Neural progenitor cell (in vitro differentiated cells): ENCODE measurements at regions not wholly inside any gene's neighbourhood (a gene's known extent, or its start where the extent isn't known, plus 50 kb on each side); places are given as distances from the start of the nearest gene placed in this dataset.
"Not testable (repeated sequence)": the region's sequence is repeated elsewhere in the genome, so short reads cannot be mapped to it uniquely, and the experiment has no call there.

Source experiments
- DNase-seq: peaks from one replicate; pipeline ENCODE4 v3.0.0-alpha.2; 2016; ENCODE audit warnings: low spot score
- H2AFZ ChIP-seq: fragments of 200-600 bp; sonication (generic); replicated peaks from 2 replicates; pipeline ENCODE4 v1.6.1; 2016; ENCODE audit warnings: antibody characterized with exemption
- H3F3A ChIP-seq: fragments of 200-600 bp; sonication (generic); 2 replicates; pipeline ENCODE4 v1.6.1; 2016; ENCODE audit warnings: antibody characterized with exemption, low read depth
- H3K27ac ChIP-seq: fragments of 200-600 bp; sonication (generic); 2 replicates; pipeline ENCODE4 v1.5.1; 2016; ENCODE audit warnings: mild to moderate bottlenecking
- H3K27me3 ChIP-seq: fragments of 200-600 bp; sonication (generic); 2 replicates; pipeline ENCODE4 v1.6.1; 2016; ENCODE audit warnings: mild to moderate bottlenecking, moderate library complexity
- H3K36me3 ChIP-seq: fragments of 200-600 bp; sonication (generic); 2 replicates; pipeline ENCODE4 v1.5.1; 2016
- H3K4me1 ChIP-seq: fragments of 200-600 bp; sonication (generic); 2 replicates; pipeline ENCODE4 v1.6.1; 2016; ENCODE audit warnings: mixed run types
- H3K4me2 ChIP-seq: fragments of 200-600 bp; sonication (generic); 2 replicates; pipeline ENCODE4 v1.6.1; 2016
- H3K4me3 ChIP-seq: fragments of 200-600 bp; sonication (generic); 2 replicates; pipeline ENCODE4 v1.5.1; 2016
- H3K79me2 ChIP-seq: fragments of 200-600 bp; sonication (generic); 2 replicates; pipeline ENCODE4 v1.6.1; 2016; ENCODE audit warnings: low read depth
- H3K9ac ChIP-seq: fragments of 200-600 bp; sonication (generic); 2 replicates; pipeline ENCODE4 v1.6.1; 2016
- H3K9me3 ChIP-seq: fragments of 200-600 bp; sonication (generic); 2 replicates; pipeline ENCODE4 v1.5.1; 2016; ENCODE audit warnings: low read depth
- H4K20me1 ChIP-seq: fragments of 200-600 bp; sonication (generic); 2 replicates; pipeline ENCODE4 v1.6.1; 2016; ENCODE audit warnings: low read depth
- H3K27ac Mint-ChIP-seq: 3 replicates; pipeline ENCODE4 v1.8.0; 2021; ENCODE audit warnings: mixed read lengths
- H3K27me3 Mint-ChIP-seq: 2 replicates; pipeline ENCODE4 v1.8.0; 2022; ENCODE audit warnings: low read depth, mild to moderate bottlenecking, inconsistent platforms, moderate library complexity, mixed read lengths; ENCODE audit not compliant: insufficient read depth
- H3K36me3 Mint-ChIP-seq: 3 replicates; pipeline ENCODE4 v1.8.0; 2021; ENCODE audit warnings: mixed read lengths
- H3K4me1 Mint-ChIP-seq: 3 replicates; pipeline ENCODE4 v1.8.0; 2021; ENCODE audit warnings: mixed read lengths
- H3K4me3 Mint-ChIP-seq: 3 replicates; pipeline ENCODE4 v1.8.0; 2021; ENCODE audit warnings: mild to moderate bottlenecking, moderate library complexity, mixed read lengths
- H3K9me3 Mint-ChIP-seq: 3 replicates; pipeline ENCODE4 v1.8.0; 2020; ENCODE audit warnings: mixed read lengths
- CTCF ChIP-seq: fragments of 200-600 bp; sonication (generic); IDR thresholded peaks from 2 replicates; pipeline ENCODE4 v1.5.1; 2017; ENCODE audit warnings: antibody characterized with exemption, mild to moderate bottlenecking
- EZH2 ChIP-seq: fragments of 200-600 bp; sonication (generic); IDR thresholded peaks from 2 replicates; pipeline ENCODE4 v1.6.1; 2017; ENCODE audit warnings: antibody characterized with exemption, mild to moderate bottlenecking, moderate library complexity
- EZH2phosphoT487 ChIP-seq: fragments of 200-600 bp; sonication (generic); IDR thresholded peaks from 2 replicates; pipeline ENCODE4 v1.6.1; 2017; ENCODE audit warnings: antibody characterized with exemption

GRCh38 chr14:85187521-85187920 lies 342.4 kb upstream of the FLRT2 start:
- no peak overlapping the region for H3K4me3 Mint-ChIP-seq
- Histone ChIP-seq H4K20me1 (no peaks in the 10 kb centered on the region), H3K36me3 (no peaks in the 10 kb centered on the region), H3K4me1 (no peaks in the 10 kb centered on the region), H3K27me3 (no peaks in the 10 kb centered on the region), H3K27ac (no peak overlapping the region), H3K9ac (no peak overlapping the region), H2AFZ (no peak overlapping the region), H3K4me2 (no peak overlapping the region), H3K9me3 (no peaks in the 10 kb centered on the region), H3K4me3 (no peak overlapping the region), H3K79me2 (no peaks in the 10 kb centered on the region), H3F3A (no peaks in the 10 kb centered on the region)
- DNase-seq, result no peak
- TF ChIP-seq EZH2phosphoT487, result no peak
- no peak for TF ChIP-seq CTCF
- no peak for TF ChIP-seq EZH2
- peaks cover 2% of the 10 kb centered on the region for H3K27me3 Mint-ChIP-seq
- H3K36me3 Mint-ChIP-seq, result no peaks in the 10 kb centered on the region
- H3K27ac Mint-ChIP-seq, result no peak overlapping the region
- H3K4me1 Mint-ChIP-seq, result no peaks in the 10 kb centered on the region
- no peaks in the 10 kb centered on the region for H3K9me3 Mint-ChIP-seq

GRCh38 chr14:85188836-85189235 lies 341.1 kb upstream of the FLRT2 start:
- H3K4me1 ChIP-seq, result no peaks in the 10 kb centered on the region
- H3K4me2 ChIP-seq, result no peak overlapping the region
- H3K27me3 ChIP-seq, result no peaks in the 10 kb centered on the region
- no peaks in the 10 kb centered on the region for H3K9me3 ChIP-seq
- TF ChIP-seq CTCF (no peak), EZH2phosphoT487 (no peak), EZH2 (no peak)
- Mint-ChIP-seq H3K27ac (no peak overlapping the region), H3K4me1 (no peaks in the 10 kb centered on the region), H3K36me3 (no peaks in the 10 kb centered on the region), H3K9me3 (no peaks in the 10 kb centered on the region), H3K4me3 (no peak overlapping the region), H3K27me3 (peaks cover 2% of the 10 kb centered on the region)
- H2AFZ ChIP-seq, result no peak overlapping the region
- no peaks in the 10 kb centered on the region for H3K79me2 ChIP-seq
- no peak for DNase-seq
- no peaks in the 10 kb centered on the region for H3F3A ChIP-seq
- H3K36me3 ChIP-seq, result no peaks in the 10 kb centered on the region
- H3K27ac ChIP-seq, result no peak overlapping the region
- H4K20me1 ChIP-seq, result no peaks in the 10 kb centered on the region
- no peak overlapping the region for H3K9ac ChIP-seq
- H3K4me3 ChIP-seq, result no peak overlapping the region

- not testable (repeated sequence) for H3K27ac ChIP-seq, H3K79me2 ChIP-seq, H3K9me3 ChIP-seq, H3F3A ChIP-seq, H4K20me1 ChIP-seq, H3K4me3 ChIP-seq, H3K9me3 Mint-ChIP-seq, H3K27me3 Mint-ChIP-seq, H3K9ac ChIP-seq, H3K27ac Mint-ChIP-seq, H2AFZ ChIP-seq, H3K4me1 Mint-ChIP-seq, H3K4me2 ChIP-seq, DNase-seq, H3K27me3 ChIP-seq, H3K4me3 Mint-ChIP-seq, H3K36me3 Mint-ChIP-seq, H3K36me3 ChIP-seq, H3K4me1 ChIP-seq
These were observed 340.7 kb upstream of the FLRT2 start for GRCh38 chr14:85189253-85189652.

- H3K4me3 ChIP-seq, result no peak overlapping the region
- Mint-ChIP-seq H3K4me1 (no peaks in the 10 kb centered on the region), H3K9me3 (no peaks in the 10 kb centered on the region), H3K27me3 (peaks cover 2% of the 10 kb centered on the region), H3K4me3 (no peak overlapping the region), H3K27ac (no peak overlapping the region), H3K36me3 (no peaks in the 10 kb centered on the region)
- H3K36me3 ChIP-seq, result no peaks in the 10 kb centered on the region
- no peak overlapping the region for H3K4me2 ChIP-seq
- no peak overlapping the region for H3K27ac ChIP-seq
- H3K9me3 ChIP-seq, result no peaks in the 10 kb centered on the region
- H4K20me1 ChIP-seq, result no peaks in the 10 kb centered on the region
- H2AFZ ChIP-seq, result no peak overlapping the region
- H3K9ac ChIP-seq, result no peak overlapping the region
- no peaks in the 10 kb centered on the region for H3K79me2 ChIP-seq
- no peaks in the 10 kb centered on the region for H3K4me1 ChIP-seq
- H3F3A ChIP-seq, result no peaks in the 10 kb centered on the region
- H3K27me3 ChIP-seq, result no peaks in the 10 kb centered on the region
- TF ChIP-seq EZH2phosphoT487 (no peak), CTCF (no peak), EZH2 (no peak)
- DNase-seq, result no peak
These were observed 339.7 kb upstream of the FLRT2 start for GRCh38 chr14:85190251-85190650.
